SK-N-SH (cell line): ENCODE measurements at regions not wholly inside any gene's neighbourhood (a gene's known extent, or its start where the extent isn't known, plus 50 kb on each side); places are given as distances from the start of the nearest gene placed in this dataset.

Experiments used
- CTCF ChIA-PET: fragments of 300-600, 350-600 bp; formaldehyde crosslinking; extraction: SDS; loops from one replicate; lab custom pipeline; 2021; lab: Yijun Ruan, JAX
- POLR2A ChIA-PET: fragments of 350-600 bp; sonication (Branson Sonifier 250); formaldehyde crosslinking; extraction: SDS; loops from one replicate; lab custom pipeline; 2020; ENCODE audit warnings: antibody characterized with exemption, inconsistent platforms; lab: Yijun Ruan, JAX
- DNase-seq: peaks from one replicate; pipeline ENCODE4 v3.0.0; 2012
- H2AFZ ChIP-seq: fragments of 200-600 bp; sonication (generic); 2 replicates; pipeline ENCODE4 v1.8.1; 2016; ENCODE audit warnings: antibody characterized with exemption, mild to moderate bottlenecking, low read depth
- H3F3A ChIP-seq: fragments of 200-600 bp; sonication (generic); replicated peaks from 2 replicates; pipeline ENCODE3; 2016; ENCODE audit warnings: antibody characterized with exemption, mild to moderate bottlenecking; ENCODE audit not compliant: insufficient read depth
- H3K27ac ChIP-seq, 2 experiments: fragments of 200-500 bp in 1 of 2; fragments of 200-600 bp in 1 of 2; sonication (Bioruptor generic) in 1 of 2; sonication (generic), shearing (Covaris generic) in 1 of 2; 2 replicates each; pipeline versions ENCODE4 v1.5.1 to v1.6.1; 2014 to 2016; ENCODE audit warnings: low read depth in 2 of 2, inconsistent platforms in 1 of 2, low read length in 1 of 2, mild to moderate bottlenecking in 1 of 2, mixed read lengths in 1 of 2
- H3K27me3 ChIP-seq: fragments of 200-600 bp; sonication (generic), shearing (Covaris generic); 2 replicates; pipeline ENCODE4 v1.6.1; 2016; ENCODE audit warnings: mixed run types; ENCODE audit not compliant: insufficient read depth
- H3K36me3 ChIP-seq, 2 experiments: fragments of 200-500 bp in 1 of 2; fragments of 200-600 bp in 1 of 2; sonication (Bioruptor generic) in 1 of 2; sonication (generic) in 1 of 2; replicated peaks in 1 of 2; 2 replicates each; pipeline versions ENCODE3 to v1.5.1; 2014 to 2016; ENCODE audit warnings: low read length in 1 of 2, mild to moderate bottlenecking in 1 of 2; ENCODE audit not compliant: insufficient read depth in 2 of 2, control insufficient read depth in 1 of 2
- H3K4me1 ChIP-seq, 2 experiments: fragments of 200-500 bp in 1 of 2; fragments of 200-600 bp in 1 of 2; sonication (Bioruptor generic) in 1 of 2; sonication (generic), shearing (Covaris generic) in 1 of 2; 2 replicates each; pipeline versions ENCODE4 v1.5.1 to v1.6.1; 2014 to 2016; ENCODE audit warnings: low read depth in 1 of 2, low read length in 1 of 2, mixed run types in 1 of 2; ENCODE audit not compliant: insufficient read depth in 2 of 2, control insufficient read depth in 1 of 2
- H3K4me2 ChIP-seq: fragments of 200-600 bp; sonication (generic), shearing (Covaris generic); 2 replicates; pipeline ENCODE4 v1.6.1; 2017; ENCODE audit warnings: mixed run types
- H3K4me3 ChIP-seq, 2 experiments: fragments of 200-500 bp in 1 of 2; fragments of 200-600 bp in 1 of 2; sonication (Bioruptor generic) in 1 of 2; sonication (generic), shearing (Covaris generic) in 1 of 2; 2 replicates each; pipeline versions ENCODE4 v1.5.1 to v1.8.1; 2014 to 2016; ENCODE audit warnings: low read depth in 2 of 2, inconsistent platforms in 1 of 2, low read length in 1 of 2, mild to moderate bottlenecking in 1 of 2, mixed read lengths in 1 of 2, moderate library complexity in 1 of 2
- H3K79me2 ChIP-seq: fragments of 200-600 bp; sonication (generic); 2 replicates; pipeline ENCODE4 v1.8.1; 2017; ENCODE audit warnings: mild to moderate bottlenecking; ENCODE audit not compliant: insufficient read depth
- H3K9ac ChIP-seq: fragments of 200-600 bp; sonication (generic); 2 replicates; pipeline ENCODE4 v1.6.1; 2017; ENCODE audit warnings: mixed run types
- H3K9me2 ChIP-seq: fragments of 200-600 bp; sonication (generic); 2 replicates; pipeline ENCODE4 v1.6.1; 2017; ENCODE audit warnings: mixed run types
- H3K9me3 ChIP-seq: fragments of 200-600 bp; sonication (generic); 2 replicates; pipeline ENCODE4 v1.6.1; 2017; ENCODE audit warnings: mixed run types, mild to moderate bottlenecking, moderate library complexity
- H4K20me1 ChIP-seq: fragments of 200-600 bp; sonication (generic); 2 replicates; pipeline ENCODE4 v1.6.1; 2017; ENCODE audit warnings: mild to moderate bottlenecking, mixed run types; ENCODE audit not compliant: insufficient read depth
- CHD2 ChIP-seq: fragments of 150-350 bp; IDR thresholded peaks from 2 replicates; pipeline ENCODE4 v1.6.1; 2018; ENCODE audit warnings: low read length; ENCODE audit not compliant: partially characterized antibody
- FOSL2 ChIP-seq: IDR thresholded peaks from 2 replicates; pipeline ENCODE4 v1.4.0; 2012; ENCODE audit warnings: low read depth, mild to moderate bottlenecking, moderate library complexity, borderline replicate concordance
- JUND ChIP-seq: IDR thresholded peaks from 2 replicates; pipeline ENCODE4 v1.4.0; 2012
- NFIC ChIP-seq: IDR thresholded peaks from 2 replicates; pipeline ENCODE4 v1.4.0; 2012; ENCODE audit warnings: borderline replicate concordance
- NRF1 ChIP-seq: IDR thresholded peaks from 2 replicates; pipeline ENCODE4 v1.6.1; 2012; ENCODE audit warnings: low read depth, mild to moderate bottlenecking, low read length
- RFX5 ChIP-seq: IDR thresholded peaks from 2 replicates; pipeline ENCODE4 v1.6.1; 2012; ENCODE audit warnings: mild to moderate bottlenecking, improper control_type of control experiment, low read length
- RXRA ChIP-seq: IDR thresholded peaks from 2 replicates; pipeline ENCODE4 v1.4.0; 2012; ENCODE audit warnings: low read depth, mild to moderate bottlenecking, borderline replicate concordance
- SMC3 ChIP-seq: IDR thresholded peaks from 2 replicates; pipeline ENCODE4 v1.6.1; 2012; ENCODE audit warnings: low read depth, low read length, improper control_type of control experiment
- TCF12 ChIP-seq: IDR thresholded peaks from 2 replicates; pipeline ENCODE4 v1.4.0; 2012
- WGBS: methylation state at CpG from one replicate; pipeline ENCODE4 v1.1.6; 2017; ENCODE audit warnings: low lambda C conversion rate; 5-methylcytosine and 5-hydroxymethylcytosine counted together
- TF ChIP-seq, protein P1 (sequence below): IDR thresholded peaks from 2 replicates; pipeline ENCODE4 v1.4.0; 2012; ENCODE audit warnings: low read depth, borderline replicate concordance
- TF ChIP-seq, protein P2 (sequence below): IDR thresholded peaks from 2 replicates; pipeline ENCODE4; 2012
- TF ChIP-seq, protein P3 (sequence below): IDR thresholded peaks from 2 replicates; pipeline ENCODE4 v1.4.0; 2012; ENCODE audit warnings: low read depth, borderline replicate concordance
- TF ChIP-seq, protein P4 (sequence below): IDR thresholded peaks from 2 replicates; pipeline ENCODE4 v1.4.0; 2012; ENCODE audit warnings: low read depth
- TF ChIP-seq, protein P5 (sequence below): fragments of 200-600 bp; sonication (generic); IDR thresholded peaks from 2 replicates; pipeline ENCODE4 v1.6.1; 2017; ENCODE audit warnings: antibody characterized with exemption, mild to moderate bottlenecking, moderate library complexity
- TF ChIP-seq, protein P6 (sequence below): IDR thresholded peaks from 2 replicates; pipeline ENCODE4 v1.6.1; 2012; ENCODE audit warnings: mild to moderate bottlenecking, low read depth, low read length, moderate library complexity

DNA sequence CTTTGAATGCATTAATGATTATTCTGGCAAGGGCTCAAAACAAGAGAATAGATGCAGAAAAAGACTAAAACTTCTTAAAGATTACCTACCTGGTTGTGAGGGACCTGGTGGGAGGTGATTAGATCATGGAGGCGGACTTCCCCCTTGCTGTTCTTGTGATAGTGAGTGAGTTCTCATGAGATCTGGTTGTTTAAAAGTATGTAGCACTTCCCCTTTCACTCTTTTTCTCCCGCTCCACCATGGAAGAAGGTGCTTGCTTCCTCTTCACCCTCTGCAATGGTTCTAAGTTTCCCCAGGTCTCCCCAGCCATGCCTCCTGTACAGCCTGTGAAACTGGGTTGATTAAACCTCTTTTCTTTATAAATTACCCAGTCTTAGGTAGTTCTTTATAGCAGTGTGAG, 226.6 kb downstream of the ARHGAP12 start:
- Histone ChIP-seq H3K36me3 (no peaks in the 10 kb centered on the region), H2AFZ (no peak overlapping the region), H3F3A (no peaks in the 10 kb centered on the region), H3K4me3 (no peak overlapping the region), H3K27me3 (no peaks in the 10 kb centered on the region), H3K9me3 (no peaks in the 10 kb centered on the region), H3K9me2 (no peaks in the 10 kb centered on the region), H3K9ac (no peak overlapping the region), H3K27ac (no peak overlapping the region), H4K20me1 (no peaks in the 10 kb centered on the region), H3K79me2 (no peaks in the 10 kb centered on the region), H3K4me1 (peaks cover 14 to 15% of the 10 kb centered on the region in 2 experiments; a peak in 2 of 4 replicates), H3K4me2 (no peak overlapping the region)
- WGBS: 78% methylated on average over 2 of the region's 2 CpGs
- DNase-seq: no peak
- CTCF ChIA-PET: no interaction called here
- POLR2A ChIA-PET: no interaction called here
- TF ChIP-seq RXRA: no peak
- TF ChIP-seq SMC3: no peak
- TF ChIP-seq NRF1: no peak
- TF ChIP-seq NFIC: no peak
- TF ChIP-seq FOSL2: no peak
- TF ChIP-seq, protein P1, sequence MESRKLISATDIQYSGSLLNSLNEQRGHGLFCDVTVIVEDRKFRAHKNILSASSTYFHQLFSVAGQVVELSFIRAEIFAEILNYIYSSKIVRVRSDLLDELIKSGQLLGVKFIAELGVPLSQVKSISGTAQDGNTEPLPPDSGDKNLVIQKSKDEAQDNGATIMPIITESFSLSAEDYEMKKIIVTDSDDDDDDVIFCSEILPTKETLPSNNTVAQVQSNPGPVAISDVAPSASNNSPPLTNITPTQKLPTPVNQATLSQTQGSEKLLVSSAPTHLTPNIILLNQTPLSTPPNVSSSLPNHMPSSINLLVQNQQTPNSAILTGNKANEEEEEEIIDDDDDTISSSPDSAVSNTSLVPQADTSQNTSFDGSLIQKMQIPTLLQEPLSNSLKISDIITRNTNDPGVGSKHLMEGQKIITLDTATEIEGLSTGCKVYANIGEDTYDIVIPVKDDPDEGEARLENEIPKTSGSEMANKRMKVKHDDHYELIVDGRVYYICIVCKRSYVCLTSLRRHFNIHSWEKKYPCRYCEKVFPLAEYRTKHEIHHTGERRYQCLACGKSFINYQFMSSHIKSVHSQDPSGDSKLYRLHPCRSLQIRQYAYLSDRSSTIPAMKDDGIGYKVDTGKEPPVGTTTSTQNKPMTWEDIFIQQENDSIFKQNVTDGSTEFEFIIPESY: no peak
- TF ChIP-seq, protein P2, sequence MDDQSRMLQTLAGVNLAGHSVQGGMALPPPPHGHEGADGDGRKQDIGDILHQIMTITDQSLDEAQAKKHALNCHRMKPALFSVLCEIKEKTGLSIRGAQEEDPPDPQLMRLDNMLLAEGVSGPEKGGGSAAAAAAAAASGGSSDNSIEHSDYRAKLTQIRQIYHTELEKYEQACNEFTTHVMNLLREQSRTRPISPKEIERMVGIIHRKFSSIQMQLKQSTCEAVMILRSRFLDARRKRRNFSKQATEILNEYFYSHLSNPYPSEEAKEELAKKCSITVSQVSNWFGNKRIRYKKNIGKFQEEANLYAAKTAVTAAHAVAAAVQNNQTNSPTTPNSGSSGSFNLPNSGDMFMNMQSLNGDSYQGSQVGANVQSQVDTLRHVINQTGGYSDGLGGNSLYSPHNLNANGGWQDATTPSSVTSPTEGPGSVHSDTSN: no peak
- TF ChIP-seq RFX5: no peak
- TF ChIP-seq, protein P3, sequence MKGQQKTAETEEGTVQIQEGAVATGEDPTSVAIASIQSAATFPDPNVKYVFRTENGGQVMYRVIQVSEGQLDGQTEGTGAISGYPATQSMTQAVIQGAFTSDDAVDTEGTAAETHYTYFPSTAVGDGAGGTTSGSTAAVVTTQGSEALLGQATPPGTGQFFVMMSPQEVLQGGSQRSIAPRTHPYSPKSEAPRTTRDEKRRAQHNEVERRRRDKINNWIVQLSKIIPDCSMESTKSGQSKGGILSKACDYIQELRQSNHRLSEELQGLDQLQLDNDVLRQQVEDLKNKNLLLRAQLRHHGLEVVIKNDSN: no peak
- no peak for TF ChIP-seq TCF12
- no peak for TF ChIP-seq CHD2

DNA sequence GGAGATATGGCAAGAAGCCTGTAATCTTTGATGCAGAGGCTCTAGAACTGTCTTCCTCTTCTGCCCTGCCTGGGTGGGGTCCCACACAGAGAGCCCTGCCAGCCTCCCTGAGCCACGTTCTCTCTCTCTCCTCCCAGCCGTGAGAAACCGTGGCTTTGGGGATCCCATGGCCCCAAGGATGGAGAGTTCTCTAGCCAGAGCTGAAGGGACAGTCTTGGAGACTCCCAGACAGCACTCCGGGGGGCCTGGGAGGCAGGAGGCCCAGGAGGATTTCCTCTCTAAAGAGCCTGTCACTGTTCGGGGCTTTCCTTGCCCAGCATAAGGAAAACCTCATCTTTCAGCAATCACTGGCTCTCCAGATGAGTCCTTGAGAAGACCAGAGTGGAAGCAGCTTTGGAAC, 227.1 kb downstream of the ARHGAP12 start:
- Histone ChIP-seq H3K9ac (no peak overlapping the region), H2AFZ (no peak overlapping the region), H3K4me1 (peaks cover 13 to 15% of the 10 kb centered on the region in 2 experiments; a peak in 2 of 4 replicates), H4K20me1 (no peaks in the 10 kb centered on the region), H3K4me2 (no peak overlapping the region), H3K79me2 (no peaks in the 10 kb centered on the region), H3K27me3 (no peaks in the 10 kb centered on the region), H3K36me3 (no peaks in the 10 kb centered on the region), H3K9me2 (no peaks in the 10 kb centered on the region), H3K27ac (no peak overlapping the region), H3F3A (no peaks in the 10 kb centered on the region), H3K9me3 (no peaks in the 10 kb centered on the region), H3K4me3 (no peak overlapping the region)
- ChIA-PET POLR2A (no interaction called here), CTCF (no interaction called here)
- 54% methylated on average over 5 of the region's 5 CpGs for WGBS
- no peak for DNase-seq
- TF ChIP-seq, protein P4, sequence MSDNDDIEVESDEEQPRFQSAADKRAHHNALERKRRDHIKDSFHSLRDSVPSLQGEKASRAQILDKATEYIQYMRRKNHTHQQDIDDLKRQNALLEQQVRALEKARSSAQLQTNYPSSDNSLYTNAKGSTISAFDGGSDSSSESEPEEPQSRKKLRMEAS: no peak
- TF ChIP-seq SMC3: no peak
- no peak for TF ChIP-seq RXRA
- no peak for TF ChIP-seq NFIC
- TF ChIP-seq, protein P5, sequence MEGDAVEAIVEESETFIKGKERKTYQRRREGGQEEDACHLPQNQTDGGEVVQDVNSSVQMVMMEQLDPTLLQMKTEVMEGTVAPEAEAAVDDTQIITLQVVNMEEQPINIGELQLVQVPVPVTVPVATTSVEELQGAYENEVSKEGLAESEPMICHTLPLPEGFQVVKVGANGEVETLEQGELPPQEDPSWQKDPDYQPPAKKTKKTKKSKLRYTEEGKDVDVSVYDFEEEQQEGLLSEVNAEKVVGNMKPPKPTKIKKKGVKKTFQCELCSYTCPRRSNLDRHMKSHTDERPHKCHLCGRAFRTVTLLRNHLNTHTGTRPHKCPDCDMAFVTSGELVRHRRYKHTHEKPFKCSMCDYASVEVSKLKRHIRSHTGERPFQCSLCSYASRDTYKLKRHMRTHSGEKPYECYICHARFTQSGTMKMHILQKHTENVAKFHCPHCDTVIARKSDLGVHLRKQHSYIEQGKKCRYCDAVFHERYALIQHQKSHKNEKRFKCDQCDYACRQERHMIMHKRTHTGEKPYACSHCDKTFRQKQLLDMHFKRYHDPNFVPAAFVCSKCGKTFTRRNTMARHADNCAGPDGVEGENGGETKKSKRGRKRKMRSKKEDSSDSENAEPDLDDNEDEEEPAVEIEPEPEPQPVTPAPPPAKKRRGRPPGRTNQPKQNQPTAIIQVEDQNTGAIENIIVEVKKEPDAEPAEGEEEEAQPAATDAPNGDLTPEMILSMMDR: no peak
- TF ChIP-seq, protein P2: no peak
- no peak for TF ChIP-seq JUND
- TF ChIP-seq, protein P6, sequence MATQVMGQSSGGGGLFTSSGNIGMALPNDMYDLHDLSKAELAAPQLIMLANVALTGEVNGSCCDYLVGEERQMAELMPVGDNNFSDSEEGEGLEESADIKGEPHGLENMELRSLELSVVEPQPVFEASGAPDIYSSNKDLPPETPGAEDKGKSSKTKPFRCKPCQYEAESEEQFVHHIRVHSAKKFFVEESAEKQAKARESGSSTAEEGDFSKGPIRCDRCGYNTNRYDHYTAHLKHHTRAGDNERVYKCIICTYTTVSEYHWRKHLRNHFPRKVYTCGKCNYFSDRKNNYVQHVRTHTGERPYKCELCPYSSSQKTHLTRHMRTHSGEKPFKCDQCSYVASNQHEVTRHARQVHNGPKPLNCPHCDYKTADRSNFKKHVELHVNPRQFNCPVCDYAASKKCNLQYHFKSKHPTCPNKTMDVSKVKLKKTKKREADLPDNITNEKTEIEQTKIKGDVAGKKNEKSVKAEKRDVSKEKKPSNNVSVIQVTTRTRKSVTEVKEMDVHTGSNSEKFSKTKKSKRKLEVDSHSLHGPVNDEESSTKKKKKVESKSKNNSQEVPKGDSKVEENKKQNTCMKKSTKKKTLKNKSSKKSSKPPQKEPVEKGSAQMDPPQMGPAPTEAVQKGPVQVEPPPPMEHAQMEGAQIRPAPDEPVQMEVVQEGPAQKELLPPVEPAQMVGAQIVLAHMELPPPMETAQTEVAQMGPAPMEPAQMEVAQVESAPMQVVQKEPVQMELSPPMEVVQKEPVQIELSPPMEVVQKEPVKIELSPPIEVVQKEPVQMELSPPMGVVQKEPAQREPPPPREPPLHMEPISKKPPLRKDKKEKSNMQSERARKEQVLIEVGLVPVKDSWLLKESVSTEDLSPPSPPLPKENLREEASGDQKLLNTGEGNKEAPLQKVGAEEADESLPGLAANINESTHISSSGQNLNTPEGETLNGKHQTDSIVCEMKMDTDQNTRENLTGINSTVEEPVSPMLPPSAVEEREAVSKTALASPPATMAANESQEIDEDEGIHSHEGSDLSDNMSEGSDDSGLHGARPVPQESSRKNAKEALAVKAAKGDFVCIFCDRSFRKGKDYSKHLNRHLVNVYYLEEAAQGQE: no peak
